GM12878 (cell line): ENCODE measurements at regions not wholly inside any gene's neighbourhood (a gene's known extent, or its start where the extent isn't known, plus 50 kb on each side); places are given as distances from the start of the nearest gene placed in this dataset.
"Not testable (repeated sequence)": the region's sequence is repeated elsewhere in the genome, so short reads cannot be mapped to it uniquely, and the experiment has no call there.

ENCODE experiments used
- ATAC-seq: fragments of 200-7000 bp; cut with Tn5 transposase; 3 replicates; pipeline ENCODE4 v1.9.1; 2020; ENCODE audit warnings: mild to moderate bottlenecking, moderate library complexity
- BruUV-seq: library from RNA; stranded (reverse); fragments of 400-500 nt; replicated peaks from 2 replicates; lab custom pipeline; 2021; lab: Mats Ljungman, UMichigan
- CTCF ChIA-PET: fragments of 300-600 bp; sonication (Branson Sonifier 250); formaldehyde crosslinking; extraction: SDS; loops from one replicate; lab custom pipeline; 2021; ENCODE audit warnings: inconsistent platforms; lab: Yijun Ruan, JAX
- POLR2A ChIA-PET: fragments of 350-600 bp; formaldehyde crosslinking; extraction: SDS; loops from one replicate; lab custom pipeline; 2021; ENCODE audit warnings: inconsistent platforms; lab: Charles Lee
- RAD21 ChIA-PET: fragments of 300-600 bp; sonication (Branson Sonifier 250); formaldehyde crosslinking; loops from one replicate; lab custom pipeline; 2023; ENCODE audit warnings: antibody characterized with exemption; ENCODE audit not compliant: unreplicated experiment; lab: Charles Lee
- SMC1A ChIA-PET: fragments of 300-600 bp; sonication (Branson Sonifier 250); formaldehyde crosslinking; loops from one replicate; lab custom pipeline; 2023; ENCODE audit not compliant: unreplicated experiment, uncharacterized antibody; lab: Charles Lee
- DNase-seq: peaks from one replicate; pipeline ENCODE4 v3.0.0-alpha.2; 2011; ENCODE audit warnings: low read depth, low spot score
- FAIRE-seq: peaks from 3 replicates; lab custom pipeline; 2011; peaks lifted over from hg19 to GRCh38; lab: Jason Lieb, UNC
- H2AFZ ChIP-seq: 2 replicates; pipeline ENCODE4 v1.6.0; 2011; ENCODE audit warnings: low read depth, low read length, control low read depth; ENCODE audit not compliant: control insufficient read depth
- H3K27ac ChIP-seq: 2 replicates; pipeline ENCODE4 v1.5.1; 2011; ENCODE audit warnings: control low read depth; ENCODE audit not compliant: control insufficient read depth, insufficient read depth
- H3K27me3 ChIP-seq, 2 experiments: replicated peaks in 1 of 2; 2 replicates each; pipeline versions ENCODE4 v1.6.0 to v1.6.1; 2011; ENCODE audit warnings: low read length in 1 of 2; ENCODE audit not compliant: control insufficient read depth in 2 of 2, insufficient read depth in 2 of 2
- H3K36me3 ChIP-seq, 2 experiments: 2 replicates each; pipeline ENCODE4 v1.5.1; 2011; ENCODE audit warnings: low read length in 1 of 2; ENCODE audit not compliant: control insufficient read depth in 2 of 2, insufficient read depth in 2 of 2
- H3K4me1 ChIP-seq: 2 replicates; pipeline ENCODE4 v1.6.1; 2011; ENCODE audit warnings: mild to moderate bottlenecking, low read length, moderate library complexity, mixed read lengths; ENCODE audit not compliant: control insufficient read depth, insufficient read depth
- H3K4me2 ChIP-seq: 2 replicates; pipeline ENCODE4 v1.6.0; 2011; ENCODE audit warnings: control low read depth; ENCODE audit not compliant: control insufficient read depth, insufficient read depth
- H3K4me3 ChIP-seq: fragments of 200-600 bp; sonication (generic); 2 replicates; pipeline ENCODE4 v1.5.1; 2016
- H3K79me2 ChIP-seq: 2 replicates; pipeline ENCODE4 v1.6.0; 2011; ENCODE audit warnings: low read length; ENCODE audit not compliant: control insufficient read depth, insufficient read depth
- H3K9ac ChIP-seq: 2 replicates; pipeline ENCODE4 v1.8.0; 2011; ENCODE audit warnings: low read length, control low read depth, mixed read lengths; ENCODE audit not compliant: control insufficient read depth, insufficient read depth
- H3K9me3 ChIP-seq: replicated peaks from 3 replicates; pipeline ENCODE4 v1.5.1; 2011; ENCODE audit warnings: mild to moderate bottlenecking, low read length; ENCODE audit not compliant: control insufficient read depth, insufficient read depth
- H4K20me1 ChIP-seq: 2 replicates; pipeline ENCODE4 v1.6.0; 2011; ENCODE audit not compliant: control insufficient read depth, insufficient read depth
- FOS ChIP-seq: IDR thresholded peaks from 3 replicates; pipeline ENCODE4 v1.6.1; 2011; ENCODE audit warnings: borderline replicate concordance; ENCODE audit not compliant: insufficient read length; ENCODE audit errors: extremely low read depth
- POU2F2 ChIP-seq: IDR thresholded peaks from 3 replicates; pipeline ENCODE4 v1.6.1; 2011; ENCODE audit warnings: low read depth, mild to moderate bottlenecking, low read length, borderline replicate concordance
- RCOR1 ChIP-seq: conservative IDR thresholded peaks from 2 replicates; pipeline ENCODE4 v1.6.1; 2012; ENCODE audit warnings: low read depth, low read length, improper control_type of control experiment
- SIX5 ChIP-seq: IDR thresholded peaks from 2 replicates; pipeline ENCODE4 v1.6.1; 2011; ENCODE audit warnings: mild to moderate bottlenecking, low read depth, low read length, moderate library complexity; ENCODE audit not compliant: severe bottlenecking
- TCF3 ChIP-seq: IDR thresholded peaks from 2 replicates; pipeline ENCODE4 v1.6.1; 2012; ENCODE audit warnings: low read depth, mild to moderate bottlenecking, low read length, borderline replicate concordance; ENCODE audit not compliant: insufficient read depth
- ZNF207 ChIP-seq: fragments of 450-650 bp; IDR thresholded peaks from 2 replicates; pipeline ENCODE4 v1.6.1; 2014; ENCODE audit warnings: antibody characterized with exemption, mild to moderate bottlenecking, borderline replicate concordance
- WGBS: methylation state at CpG from one replicate; pipeline ENCODE4 v1.1.6; 2016; ENCODE audit warnings: low lambda C conversion rate; ENCODE audit not compliant: insufficient replicate concordance, insufficient coverage; ENCODE audit errors: missing lambda C conversion rate; 5-methylcytosine and 5-hydroxymethylcytosine counted together
- in situ Hi-C: fragments of 300-500 bp; cut with MboI; formaldehyde crosslinking; loops from 9 replicates; pipeline ENCODE4 v1.14.3; 2018; ENCODE audit warnings: mixed read lengths
- intact Hi-C: fragments of 100-400 bp; cut with micrococcal nuclease; formaldehyde crosslinking; loops from one replicate; pipeline ENCODE4 v1.14.2; 2022; ENCODE audit not compliant: unreplicated experiment
- TF ChIP-seq, protein P1 (sequence below): IDR thresholded peaks from 2 replicates; pipeline ENCODE4 v1.6.1; 2011; ENCODE audit warnings: low read depth, low read length, improper control_type of control experiment, borderline replicate concordance

DNA sequence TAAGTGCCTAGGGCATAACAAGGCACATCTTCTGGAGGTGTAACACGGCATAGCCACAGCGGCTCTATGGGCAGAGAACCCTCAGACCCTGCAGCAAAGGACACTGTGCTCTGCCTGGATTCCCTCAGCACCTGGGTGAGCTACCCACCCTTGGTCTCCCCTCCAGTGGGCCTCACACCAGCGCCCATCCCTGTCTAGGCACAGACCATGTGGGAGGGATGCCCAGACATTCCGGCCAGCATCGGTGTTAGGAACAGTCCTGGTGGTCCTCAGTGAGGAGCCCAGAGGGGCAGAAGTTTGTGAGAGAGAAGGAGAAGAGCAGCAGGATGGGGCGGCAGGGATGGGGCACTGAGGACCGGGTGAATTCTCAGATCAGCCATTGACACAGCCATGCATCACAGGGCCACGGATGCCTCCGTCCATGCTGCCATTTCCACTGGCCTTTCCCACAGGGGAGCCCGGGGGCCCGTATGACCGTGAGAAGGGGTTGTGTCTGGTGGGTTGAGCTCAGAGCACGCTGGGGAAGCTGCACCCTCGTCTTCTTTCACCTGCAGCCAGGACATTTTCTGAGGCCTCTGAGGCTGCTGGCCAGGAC is 282.7 kb upstream of the SFSWAP start (continued):
- TF ChIP-seq TCF3 (no peak), POU2F2 (no peak), FOS (no peak), ZNF207 (no peak), RCOR1 (no peak), SIX5 (no peak)
- TF ChIP-seq, protein P1, sequence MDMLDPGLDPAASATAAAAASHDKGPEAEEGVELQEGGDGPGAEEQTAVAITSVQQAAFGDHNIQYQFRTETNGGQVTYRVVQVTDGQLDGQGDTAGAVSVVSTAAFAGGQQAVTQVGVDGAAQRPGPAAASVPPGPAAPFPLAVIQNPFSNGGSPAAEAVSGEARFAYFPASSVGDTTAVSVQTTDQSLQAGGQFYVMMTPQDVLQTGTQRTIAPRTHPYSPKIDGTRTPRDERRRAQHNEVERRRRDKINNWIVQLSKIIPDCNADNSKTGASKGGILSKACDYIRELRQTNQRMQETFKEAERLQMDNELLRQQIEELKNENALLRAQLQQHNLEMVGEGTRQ: no peak

DNA sequence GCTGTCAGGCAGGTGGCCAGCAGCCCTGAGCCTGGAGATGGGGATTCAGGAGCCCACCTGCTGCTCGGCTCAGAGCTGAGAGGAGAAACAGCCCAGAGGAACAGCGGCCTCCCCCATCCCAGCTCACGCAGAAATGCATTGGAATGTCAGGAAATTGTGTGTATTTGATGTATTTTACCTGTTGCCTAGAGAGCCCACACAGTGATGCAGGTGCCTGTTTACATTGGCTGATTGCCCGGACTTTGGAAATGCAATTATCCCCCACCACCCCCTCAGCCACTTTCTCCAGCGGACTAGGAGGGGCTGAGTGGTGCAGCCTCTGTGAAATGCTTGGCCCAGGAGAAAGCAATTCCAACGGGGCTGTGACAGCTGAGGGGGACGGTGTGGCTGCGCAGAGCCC is 281.7 kb upstream of the SFSWAP start:
- H2AFZ ChIP-seq, H3K27ac ChIP-seq, RAD21 ChIA-PET, H3K79me2 ChIP-seq, CTCF ChIA-PET, POLR2A ChIA-PET, H3K4me1 ChIP-seq, H3K27me3 ChIP-seq, SMC1A ChIA-PET, H3K9me3 ChIP-seq, in situ Hi-C loops, FAIRE-seq, H3K4me2 ChIP-seq, H3K4me3 ChIP-seq, H3K9ac ChIP-seq, intact Hi-C loops, DNase-seq, H3K36me3 ChIP-seq, ATAC-seq, BruUV-seq, H4K20me1 ChIP-seq: not testable (repeated sequence)
- 83% methylated on average over 2 of the region's 8 CpGs for WGBS

DNA sequence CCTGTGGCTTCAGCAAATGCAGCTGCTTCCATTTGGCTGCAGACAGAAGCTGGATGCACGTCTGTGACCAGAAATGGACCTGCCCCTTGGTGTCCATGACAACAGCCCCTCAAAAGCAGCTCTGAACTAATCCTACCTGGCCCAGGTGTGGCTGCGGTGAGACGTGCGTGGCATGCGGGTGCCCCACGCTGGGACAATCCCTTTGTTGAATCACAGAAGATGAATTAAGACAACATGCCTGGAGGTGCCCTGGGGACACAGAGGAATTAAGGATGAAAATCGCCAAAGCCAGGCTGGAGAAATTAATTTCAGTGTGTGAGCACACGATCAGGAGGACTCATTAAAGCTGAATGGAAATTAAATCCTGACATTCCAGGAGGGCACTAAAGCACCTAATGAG is 281.2 kb upstream of the SFSWAP start:
- intact Hi-C loops, H3K27me3 ChIP-seq, H3K4me2 ChIP-seq, H3K36me3 ChIP-seq, H3K4me1 ChIP-seq, in situ Hi-C loops, FAIRE-seq, RAD21 ChIA-PET, BruUV-seq, H3K9ac ChIP-seq, H3K27ac ChIP-seq, SMC1A ChIA-PET, H2AFZ ChIP-seq, DNase-seq, H3K4me3 ChIP-seq, ATAC-seq, POLR2A ChIA-PET, H3K9me3 ChIP-seq, CTCF ChIA-PET, H4K20me1 ChIP-seq, H3K79me2 ChIP-seq: not testable (repeated sequence)
- WGBS: 89% methylated on average over 7 of the region's 8 CpGs
